Glutamatergic neuron (in vitro differentiated cells): ENCODE measurements at regions not wholly inside any gene's neighbourhood (a gene's known extent, or its start where the extent isn't known, plus 50 kb on each side); places are given as distances from the start of the nearest gene placed in this dataset.
"Not testable (repeated sequence)": the region's sequence is repeated elsewhere in the genome, so short reads cannot be mapped to it uniquely, and the experiment has no call there.

Experiments used
- DNase-seq: peaks from one replicate; pipeline ENCODE4 v3.0.0; 2022
- H3K27ac Mint-ChIP-seq: one replicate; pipeline ENCODE4 v1.8.0; 2020; ENCODE audit warnings: mild to moderate bottlenecking, mixed read lengths, inconsistent platforms; ENCODE audit not compliant: unreplicated experiment
- H3K27me3 Mint-ChIP-seq: one replicate; pipeline ENCODE4 v1.8.0; 2020; ENCODE audit warnings: mild to moderate bottlenecking, moderate library complexity, mixed read lengths, inconsistent platforms; ENCODE audit not compliant: unreplicated experiment
- H3K36me3 Mint-ChIP-seq: one replicate; pipeline ENCODE4 v1.8.0; 2020; ENCODE audit warnings: mild to moderate bottlenecking, mixed read lengths, inconsistent platforms; ENCODE audit not compliant: unreplicated experiment
- H3K4me1 Mint-ChIP-seq: one replicate; pipeline ENCODE4 v1.8.0; 2020; ENCODE audit warnings: mild to moderate bottlenecking, low read depth, mixed read lengths, inconsistent platforms; ENCODE audit not compliant: unreplicated experiment
- H3K4me3 Mint-ChIP-seq: one replicate; pipeline ENCODE4 v1.8.0; 2020; ENCODE audit warnings: mild to moderate bottlenecking, mixed read lengths, inconsistent platforms; ENCODE audit not compliant: unreplicated experiment
- H3K9me3 Mint-ChIP-seq: one replicate; pipeline ENCODE4 v1.8.0; 2020; ENCODE audit warnings: mild to moderate bottlenecking, moderate library complexity, mixed read lengths, inconsistent platforms; ENCODE audit not compliant: unreplicated experiment
- TF ChIP-seq, protein P1 (sequence below): fragments of 200-600 bp; sonication (generic); IDR thresholded peaks from one replicate; pipeline ENCODE4 v1.5.0; 2021; ENCODE audit not compliant: partially characterized antibody, unreplicated experiment

GRCh38 chr10:46095943-46096342, 49.9 kb upstream of the MSMB start:
- not testable (repeated sequence) for DNase-seq, H3K4me1 Mint-ChIP-seq, H3K4me3 Mint-ChIP-seq, H3K36me3 Mint-ChIP-seq, H3K27me3 Mint-ChIP-seq, H3K27ac Mint-ChIP-seq, H3K9me3 Mint-ChIP-seq

DNA sequence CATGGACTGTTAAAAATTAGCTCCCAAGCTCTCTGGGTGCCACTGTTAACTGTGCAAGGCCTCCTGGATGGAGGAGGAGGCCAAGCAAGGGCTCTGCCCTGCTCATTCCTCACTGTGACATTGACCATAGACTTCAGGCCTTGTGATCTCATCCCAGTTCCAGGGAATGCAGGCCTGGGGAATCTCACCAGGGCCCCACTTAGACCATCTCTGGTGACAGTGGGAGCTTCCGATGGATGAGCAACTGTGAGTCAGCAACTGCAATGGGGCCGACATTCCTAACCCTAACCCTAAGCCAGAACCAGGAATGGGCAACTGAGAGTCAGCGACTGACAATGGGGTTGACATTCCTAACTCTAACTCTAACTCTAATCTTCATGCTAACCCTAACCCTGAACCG, 50.4 kb upstream of the MSMB start:
- H3K27me3 Mint-ChIP-seq: peaks cover 2% of the 10 kb centered on the region
- H3K4me3 Mint-ChIP-seq: no peak overlapping the region
- no peak for DNase-seq
- H3K27ac Mint-ChIP-seq: no peak overlapping the region
- peaks cover 4% of the 10 kb centered on the region for H3K4me1 Mint-ChIP-seq
- H3K36me3 Mint-ChIP-seq: no peaks in the 10 kb centered on the region
- H3K9me3 Mint-ChIP-seq: no peaks in the 10 kb centered on the region
- TF ChIP-seq, protein P1, sequence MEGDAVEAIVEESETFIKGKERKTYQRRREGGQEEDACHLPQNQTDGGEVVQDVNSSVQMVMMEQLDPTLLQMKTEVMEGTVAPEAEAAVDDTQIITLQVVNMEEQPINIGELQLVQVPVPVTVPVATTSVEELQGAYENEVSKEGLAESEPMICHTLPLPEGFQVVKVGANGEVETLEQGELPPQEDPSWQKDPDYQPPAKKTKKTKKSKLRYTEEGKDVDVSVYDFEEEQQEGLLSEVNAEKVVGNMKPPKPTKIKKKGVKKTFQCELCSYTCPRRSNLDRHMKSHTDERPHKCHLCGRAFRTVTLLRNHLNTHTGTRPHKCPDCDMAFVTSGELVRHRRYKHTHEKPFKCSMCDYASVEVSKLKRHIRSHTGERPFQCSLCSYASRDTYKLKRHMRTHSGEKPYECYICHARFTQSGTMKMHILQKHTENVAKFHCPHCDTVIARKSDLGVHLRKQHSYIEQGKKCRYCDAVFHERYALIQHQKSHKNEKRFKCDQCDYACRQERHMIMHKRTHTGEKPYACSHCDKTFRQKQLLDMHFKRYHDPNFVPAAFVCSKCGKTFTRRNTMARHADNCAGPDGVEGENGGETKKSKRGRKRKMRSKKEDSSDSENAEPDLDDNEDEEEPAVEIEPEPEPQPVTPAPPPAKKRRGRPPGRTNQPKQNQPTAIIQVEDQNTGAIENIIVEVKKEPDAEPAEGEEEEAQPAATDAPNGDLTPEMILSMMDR: no peak

- Mint-ChIP-seq H3K9me3 (no peaks in the 10 kb centered on the region), H3K4me1 (peaks cover 2% of the 10 kb centered on the region), H3K27ac (no peak overlapping the region), H3K4me3 (no peak overlapping the region), H3K27me3 (peaks cover 2% of the 10 kb centered on the region), H3K36me3 (no peaks in the 10 kb centered on the region)
- DNase-seq: no peak
- TF ChIP-seq, protein P1: no peak
Observed at GRCh38 chr10:46096909-46097575, 51.0 kb upstream of the MSMB start.

DNA sequence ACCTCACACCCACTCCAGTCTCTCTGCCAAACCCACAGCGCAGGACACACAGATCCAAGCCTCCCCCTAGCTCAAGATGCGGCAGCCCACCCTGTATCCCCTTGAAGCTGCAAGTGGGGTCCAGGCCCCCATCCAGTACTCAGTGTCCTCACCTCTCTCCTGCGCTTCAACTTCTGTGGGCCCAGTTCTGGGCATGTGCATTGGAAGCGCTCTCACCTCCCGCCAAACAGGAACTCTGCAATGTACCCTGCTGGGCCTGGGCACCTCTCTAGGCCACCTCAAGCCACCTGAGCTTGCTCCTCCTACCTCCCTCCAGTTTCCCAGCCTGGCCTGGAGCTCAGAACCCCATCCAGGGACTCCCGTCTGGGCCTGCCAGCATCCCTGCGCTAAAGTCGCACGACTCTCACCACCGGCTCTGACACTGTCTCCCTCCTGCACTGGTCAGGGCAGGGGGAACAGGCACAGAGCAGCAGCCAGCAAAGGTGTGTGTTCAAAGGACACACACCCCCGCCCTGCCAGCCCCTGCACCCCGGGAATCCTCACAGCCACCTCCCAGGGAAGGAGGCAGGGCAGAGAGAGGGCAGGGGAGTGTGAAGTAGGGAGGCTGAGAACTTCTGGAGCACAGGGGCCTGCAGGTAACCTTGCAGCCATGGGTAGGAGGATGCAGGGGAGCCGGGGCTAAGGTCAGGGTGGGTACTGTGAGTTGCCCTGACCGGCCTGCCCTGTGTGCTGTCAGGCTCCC, 51.7 kb upstream of the MSMB start:
- no peaks in the 10 kb centered on the region for H3K36me3 Mint-ChIP-seq
- H3K27me3 Mint-ChIP-seq: peaks cover 2% of the 10 kb centered on the region
- no peaks in the 10 kb centered on the region for H3K4me1 Mint-ChIP-seq
- no peak overlapping the region for H3K27ac Mint-ChIP-seq
- H3K9me3 Mint-ChIP-seq: no peaks in the 10 kb centered on the region
- H3K4me3 Mint-ChIP-seq: no peak overlapping the region
- DNase-seq: no peak
- TF ChIP-seq, protein P1: no peak

DNA sequence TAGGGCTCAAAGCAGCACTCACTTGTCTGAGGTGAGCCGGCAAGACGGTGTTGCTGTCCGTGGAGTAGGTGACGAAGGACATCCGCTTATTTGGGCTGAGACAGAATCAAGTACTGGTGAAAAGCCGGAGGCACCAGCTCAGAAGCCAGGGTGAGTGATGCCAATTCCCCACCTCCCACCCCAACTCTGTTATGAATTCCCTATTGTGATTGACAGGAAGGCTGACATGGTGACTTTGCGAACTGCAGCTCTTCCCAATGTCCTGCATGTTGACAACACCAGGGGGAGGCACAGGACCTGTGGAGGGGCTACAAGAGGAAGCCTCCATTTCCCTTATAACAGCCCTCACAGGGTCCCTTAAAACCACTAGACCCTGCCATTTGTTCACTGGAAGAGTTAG, 52.3 kb upstream of the MSMB start:
- no peaks in the 10 kb centered on the region for H3K9me3 Mint-ChIP-seq
- no peaks in the 10 kb centered on the region for H3K36me3 Mint-ChIP-seq
- H3K27me3 Mint-ChIP-seq: peaks cover 2% of the 10 kb centered on the region
- no peak overlapping the region for H3K27ac Mint-ChIP-seq
- TF ChIP-seq, protein P1: no peak
- no peak for DNase-seq
- H3K4me3 Mint-ChIP-seq: no peak overlapping the region
- no peaks in the 10 kb centered on the region for H3K4me1 Mint-ChIP-seq

DNA sequence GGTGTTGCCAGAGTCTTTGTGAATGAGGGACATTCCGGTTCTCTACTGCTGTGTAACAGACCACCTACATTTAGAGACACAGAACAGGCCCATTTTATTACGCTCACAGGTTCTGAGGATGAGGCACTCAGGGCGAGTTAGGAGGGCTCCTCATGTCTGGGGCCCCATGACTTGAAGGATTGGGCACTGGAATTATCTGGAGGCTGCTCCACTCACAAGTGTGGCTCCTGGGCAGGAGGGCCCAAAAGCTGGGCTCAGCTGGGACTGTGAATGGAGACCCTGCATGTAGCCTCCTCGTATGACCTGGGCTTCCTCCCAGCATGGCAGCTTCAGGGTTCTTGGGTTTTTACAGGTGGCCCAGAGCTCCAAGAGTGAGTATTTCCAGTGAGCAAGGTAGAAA, 52.9 kb upstream of the MSMB start:
- H3K4me1 Mint-ChIP-seq, H3K9me3 Mint-ChIP-seq, H3K27me3 Mint-ChIP-seq, H3K4me3 Mint-ChIP-seq, H3K36me3 Mint-ChIP-seq, H3K27ac Mint-ChIP-seq, DNase-seq: not testable (repeated sequence)
